Testis (tissue), 2 donors: ENCODE measurements at regions not wholly inside any gene's neighbourhood (a gene's known extent, or its start where the extent isn't known, plus 50 kb on each side); places are given as distances from the start of the nearest gene placed in this dataset.

ENCODE experiments used
- CTCF ChIP-seq, 3 experiments: fragments of 450-650 bp in 2 of 3; fragments of 200-600 bp in 1 of 3; sonication (generic) in 1 of 3; IDR thresholded peaks; one replicate each; pipeline ENCODE4 v1.5.1; 2016 to 2019; ENCODE audit warnings: antibody characterized with exemption in 3 of 3, mild to moderate bottlenecking in 2 of 3, moderate library complexity in 1 of 3
- POLR2A ChIP-seq: fragments of 450-650 bp; IDR thresholded peaks from one replicate; pipeline ENCODE4 v1.6.1; 2017; ENCODE audit warnings: antibody characterized with exemption, mild to moderate bottlenecking, moderate library complexity

DNA sequence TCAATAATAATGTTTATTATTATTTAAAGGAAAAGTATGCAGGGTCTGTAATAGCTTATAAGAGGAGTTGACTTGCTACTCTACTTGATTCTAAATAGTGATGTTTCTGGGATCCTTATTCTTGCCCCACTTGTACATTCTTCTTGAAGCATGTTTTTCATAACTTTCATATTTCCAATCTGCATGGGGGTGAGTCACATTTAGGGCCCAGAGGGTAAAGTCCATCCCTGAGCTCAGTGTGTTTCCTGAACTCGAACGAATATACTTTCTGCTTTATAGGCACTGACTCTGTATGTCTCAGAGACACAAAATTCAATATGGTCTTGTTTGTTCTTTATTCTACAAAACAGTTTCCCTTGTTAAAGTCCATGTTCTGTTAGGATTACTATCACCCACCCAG, 61.0 kb upstream of the SMIM30 start:
- TF ChIP-seq CTCF (IDR thresholded peaks at IDR 0.05) (no peak), POLR2A (no peak)
